ENCODE measurements at regions not wholly inside any gene's neighbourhood (a gene's known extent, or its start where the extent isn't known, plus 50 kb on each side); places are given as distances from the start of the nearest gene placed in this dataset.

- TF ChIP-seq CTCF (IDR thresholded peaks at IDR 0.05) (no peak), POLR2A (IDR thresholded peaks at IDR 0.05) (no peak)
These were observed 149.5 kb downstream of the CCNG2 start for GRCh38 chr4:77306496-77306895.
